ENCODE measurements at regions not wholly inside any gene's neighbourhood (a gene's known extent, or its start where the extent isn't known, plus 50 kb on each side); places are given as distances from the start of the nearest gene placed in this dataset.

- H3K36me3 ChIP-seq = no peaks in the 10 kb centered on the region
- no peak for ATAC-seq
- H3K4me1 ChIP-seq = no peaks in the 10 kb centered on the region
- no peak overlapping the region for H3K4me3 ChIP-seq
- TF ChIP-seq CTCF (IDR thresholded peaks at IDR 0.05) = no peak
- intact Hi-C loops (cut with DNase I) = no loop called here
- H3K9me3 ChIP-seq = peaks cover 0 to 17% (median 0%) of the 10 kb centered on the region in 11 donors
- H3K27me3 ChIP-seq = no peaks in the 10 kb centered on the region
- no peak for DNase-seq
- 42 to 56% methylated on average over 2 of the region's 2 CpGs for WGBS, 2 donors
- no peak overlapping the region for H3K27ac ChIP-seq
These were observed 153.5 kb upstream of the DIO2 start for GRCh38 chr14:80364816-80365215.

- Histone ChIP-seq H3K4me3 (no peak overlapping the region), H3K9me3 (peaks cover 0 to 17% (median 0%) of the 10 kb centered on the region in 11 donors), H3K27ac (no peak overlapping the region), H3K36me3 (no peaks in the 10 kb centered on the region), H3K27me3 (no peaks in the 10 kb centered on the region), H3K4me1 (no peaks in the 10 kb centered on the region)
- intact Hi-C loops (cut with DNase I) = no loop called here
- ATAC-seq (no peak), DNase-seq (no peak)
- peak in 4 of 9 donors; percentile 18 to 38 (median 23) for TF ChIP-seq CTCF (IDR thresholded peaks at IDR 0.05)
- 27 to 42% methylated on average over 1 of the region's 1 CpG for WGBS, 2 donors
These were observed 153.0 kb upstream of the DIO2 start for GRCh38 chr14:80364274-80364673.

- Histone ChIP-seq H3K36me3 (no peaks in the 10 kb centered on the region), H3K27ac (no peak overlapping the region), H3K4me1 (no peaks in the 10 kb centered on the region), H3K27me3 (no peaks in the 10 kb centered on the region), H3K4me3 (no peak overlapping the region), H3K9me3 (peaks cover 0 to 10% (median 0%) of the 10 kb centered on the region in 11 donors)
- intact Hi-C loops (cut with DNase I) = loop anchor here in 1 of 10 donors (10.0 kb wide), 1 partner anchor 303 kb away; no protein-coding TSS in a partner anchor
- DNase-seq (no peak), ATAC-seq (no peak)
- no peak for TF ChIP-seq CTCF (IDR thresholded peaks at IDR 0.05)
- WGBS, 2 donors = 79 to 83% methylated on average over 5 of the region's 5 CpGs
These were observed 146.8 kb upstream of the DIO2 start for GRCh38 chr14:80358112-80358511.

GRCh38 chr14:80356413-80356812, 145.1 kb upstream of the DIO2 start:
- H3K9me3 ChIP-seq = no peaks in the 10 kb centered on the region
- ATAC-seq (no peak), DNase-seq (no peak)
- no peak for TF ChIP-seq CTCF (IDR thresholded peaks at IDR 0.05)
- H3K27ac ChIP-seq = no peak overlapping the region
- H3K4me3 ChIP-seq = no peak overlapping the region
- H3K36me3 ChIP-seq = no peaks in the 10 kb centered on the region
- intact Hi-C loops (cut with DNase I) = loop anchor here in 1 of 10 donors (10.0 kb wide), 1 partner anchor 302 kb away; no protein-coding TSS in a partner anchor
- no peaks in the 10 kb centered on the region for H3K4me1 ChIP-seq
- no peaks in the 10 kb centered on the region for H3K27me3 ChIP-seq
- 59 to 72% methylated on average over 2 of the region's 2 CpGs for WGBS, 2 donors

Data from heart right ventricle (tissue), 16 donors.